Mucosa of rectum (tissue), 2 donors: ENCODE measurements at regions not wholly inside any gene's neighbourhood (a gene's known extent, or its start where the extent isn't known, plus 50 kb on each side); places are given as distances from the start of the nearest gene placed in this dataset.

Source experiments
- H3K27ac ChIP-seq, 2 donors: one replicate each; pipeline ENCODE4 v1.7.0; 2013; ENCODE audit warnings: inconsistent platforms in 2 of 2, low read depth in 2 of 2, low read length in 2 of 2
- H3K27me3 ChIP-seq, 2 donors: one replicate each; pipeline ENCODE4 v1.7.0; 2013; ENCODE audit warnings: low read length in 2 of 2; ENCODE audit not compliant: control insufficient read depth in 2 of 2, insufficient read depth in 2 of 2
- H3K36me3 ChIP-seq, 2 donors: one replicate each; pipeline ENCODE4 v1.7.0; 2013; ENCODE audit warnings: low read length in 2 of 2; ENCODE audit not compliant: control insufficient read depth in 2 of 2, insufficient read depth in 2 of 2
- H3K4me1 ChIP-seq, 2 donors: one replicate each; pipeline ENCODE4 v1.7.0; 2013; ENCODE audit warnings: low read length in 2 of 2, mild to moderate bottlenecking in 1 of 2; ENCODE audit not compliant: control insufficient read depth in 2 of 2, insufficient read depth in 2 of 2
- H3K4me3 ChIP-seq, 2 donors: one replicate each; pipeline ENCODE4 v1.7.0; 2013; ENCODE audit warnings: low read length in 2 of 2
- H3K9ac ChIP-seq, 2 donors: one replicate each; pipeline ENCODE4 v1.7.0; 2013; ENCODE audit warnings: low read length in 2 of 2, low read depth in 1 of 2, mild to moderate bottlenecking in 1 of 2
- H3K9me3 ChIP-seq, 2 donors: one replicate each; pipeline ENCODE4 v1.7.0; 2013; ENCODE audit warnings: low read length in 2 of 2; ENCODE audit not compliant: control insufficient read depth in 2 of 2
- donor health status: healthy.
- donor health status: Normal muscosa, but diverticular disease.

- Histone ChIP-seq H3K27ac (no peak overlapping the region), H3K4me1 (no peaks in the 10 kb centered on the region), H3K4me3 (no peak overlapping the region), H3K9me3 (no peaks in the 10 kb centered on the region), H3K9ac (no peak overlapping the region), H3K27me3 (no peaks in the 10 kb centered on the region), H3K36me3 (no peaks in the 10 kb centered on the region)
These were observed 252.0 kb downstream of the PTBP2 start for GRCh38 chr1:96973605-96974004.

- no peak overlapping the region for H3K9ac ChIP-seq
- no peaks in the 10 kb centered on the region for H3K4me1 ChIP-seq
- no peaks in the 10 kb centered on the region for H3K9me3 ChIP-seq
- no peak overlapping the region for H3K27ac ChIP-seq
- H3K36me3 ChIP-seq = no peaks in the 10 kb centered on the region
- H3K27me3 ChIP-seq = no peaks in the 10 kb centered on the region
- no peak overlapping the region for H3K4me3 ChIP-seq
These were observed 256.9 kb downstream of the PTBP2 start for GRCh38 chr1:96978444-96978843.

GRCh38 chr1:96978901-96979300 lies 257.3 kb downstream of the PTBP2 start:
- Histone ChIP-seq H3K9ac (no peak overlapping the region), H3K36me3 (no peaks in the 10 kb centered on the region), H3K9me3 (no peaks in the 10 kb centered on the region), H3K27me3 (no peaks in the 10 kb centered on the region), H3K4me3 (no peak overlapping the region), H3K27ac (no peak overlapping the region), H3K4me1 (no peaks in the 10 kb centered on the region)

- peak overlapping the region in 1 of 2 donors; percentile 19 for H3K27ac ChIP-seq
- no peaks in the 10 kb centered on the region for H3K4me1 ChIP-seq
- H3K36me3 ChIP-seq = no peaks in the 10 kb centered on the region
- H3K9me3 ChIP-seq = no peaks in the 10 kb centered on the region
- H3K4me3 ChIP-seq = no peak overlapping the region
- H3K27me3 ChIP-seq = no peaks in the 10 kb centered on the region
- H3K9ac ChIP-seq = no peak overlapping the region
These were observed 258.0 kb downstream of the PTBP2 start for GRCh38 chr1:96979304-96980268.

- no peak overlapping the region for H3K9ac ChIP-seq
- no peak overlapping the region for H3K4me3 ChIP-seq
- no peaks in the 10 kb centered on the region for H3K9me3 ChIP-seq
- no peaks in the 10 kb centered on the region for H3K4me1 ChIP-seq
- H3K27me3 ChIP-seq = no peaks in the 10 kb centered on the region
- H3K36me3 ChIP-seq = no peaks in the 10 kb centered on the region
- no peak overlapping the region for H3K27ac ChIP-seq
These were observed 258.9 kb downstream of the PTBP2 start for GRCh38 chr1:96980448-96980847.

- Histone ChIP-seq H3K36me3 (no peaks in the 10 kb centered on the region), H3K9ac (no peak overlapping the region), H3K4me1 (no peaks in the 10 kb centered on the region), H3K9me3 (no peaks in the 10 kb centered on the region), H3K27me3 (no peaks in the 10 kb centered on the region), H3K27ac (no peak overlapping the region), H3K4me3 (no peak overlapping the region)
These were observed 259.6 kb downstream of the PTBP2 start for GRCh38 chr1:96981181-96981580.

GRCh38 chr1:96982118-96982517 lies 260.5 kb downstream of the PTBP2 start:
- Histone ChIP-seq H3K9me3 (no peaks in the 10 kb centered on the region), H3K9ac (no peak overlapping the region), H3K27ac (no peak overlapping the region), H3K27me3 (no peaks in the 10 kb centered on the region), H3K36me3 (no peaks in the 10 kb centered on the region), H3K4me3 (no peak overlapping the region), H3K4me1 (no peaks in the 10 kb centered on the region)

- H3K4me1 ChIP-seq = no peaks in the 10 kb centered on the region
- no peak overlapping the region for H3K9ac ChIP-seq
- no peaks in the 10 kb centered on the region for H3K27me3 ChIP-seq
- no peaks in the 10 kb centered on the region for H3K9me3 ChIP-seq
- no peak overlapping the region for H3K27ac ChIP-seq
- H3K4me3 ChIP-seq = no peak overlapping the region
- no peaks in the 10 kb centered on the region for H3K36me3 ChIP-seq
These were observed 262.3 kb downstream of the PTBP2 start for GRCh38 chr1:96983866-96984265.

- Histone ChIP-seq H3K27me3 (no peaks in the 10 kb centered on the region), H3K9ac (no peak overlapping the region), H3K9me3 (no peaks in the 10 kb centered on the region), H3K36me3 (no peaks in the 10 kb centered on the region), H3K4me3 (no peak overlapping the region), H3K27ac (no peak overlapping the region), H3K4me1 (no peaks in the 10 kb centered on the region)
These were observed 265.7 kb downstream of the PTBP2 start for GRCh38 chr1:96987186-96987703.

GRCh38 chr1:96989302-96989701 lies 267.7 kb downstream of the PTBP2 start:
- Histone ChIP-seq H3K27ac (no peak overlapping the region), H3K9me3 (no peaks in the 10 kb centered on the region), H3K27me3 (no peaks in the 10 kb centered on the region), H3K4me3 (no peak overlapping the region), H3K4me1 (no peaks in the 10 kb centered on the region), H3K9ac (no peak overlapping the region), H3K36me3 (no peaks in the 10 kb centered on the region)
